ENCODE measurements at regions not wholly inside any gene's neighbourhood (a gene's known extent, or its start where the extent isn't known, plus 50 kb on each side); places are given as distances from the start of the nearest gene placed in this dataset.
A peak's percentile ranks its signal among the peaks of the same experiment; 100 is the strongest.

GRCh38 chr6:56767892-56768531 lies 125.3 kb upstream of the DST start:
- SMC1A ChIA-PET (ENCODE audit: uncharacterized antibody, unreplicated experiment): interaction anchor here (0.7 to 20.4 kb wide), 21 partner anchors 9 to 173 kb away, joined by 3 to 396 read pairs (median 7); no protein-coding TSS in a partner anchor
- no peak overlapping the region for H2AFZ ChIP-seq (ENCODE audit: control insufficient read depth, low read depth, low read length)
- no TSS peak for BruUV-seq (replicated peaks)
- H3K4me1 ChIP-seq (ENCODE audit: control insufficient read depth, insufficient read depth, low read length): peaks cover 76% of the 10 kb centered on the region
- no peak for DNase-seq (ENCODE audit: low read depth, low spot score)
- H3K4me3 ChIP-seq: peak overlapping the region; percentile 31; the same call in 1 of the 2 replicates
- WGBS (ENCODE audit: insufficient coverage, insufficient replicate concordance, low lambda C conversion rate, missing lambda C conversion rate): 5% methylated on average over 4 of the region's 4 CpGs
- FAIRE-seq: no peak
- POLR2A ChIA-PET: interaction anchor here (0.7 to 2.9 kb wide), 6 partner anchors 27 to 83 kb away, joined by 3 to 20 read pairs (median 6); no protein-coding TSS in a partner anchor
- H3K27ac ChIP-seq (ENCODE audit: control insufficient read depth, insufficient read depth): peak overlapping the region; percentile 85
- no peaks in the 10 kb centered on the region for H3K9me3 ChIP-seq (replicated peaks; ENCODE audit: control insufficient read depth, insufficient read depth, low read length)
- H3K4me2 ChIP-seq (ENCODE audit: control insufficient read depth, insufficient read depth): peak overlapping the region; percentile 80
- RAD21 ChIA-PET (ENCODE audit: unreplicated experiment): interaction anchor here (0.5 to 15.3 kb wide), 22 partner anchors 10 to 226 kb away, joined by 3 to 450 read pairs (median 9); no protein-coding TSS in a partner anchor
- peak overlapping the region; percentile 28 for H3K9ac ChIP-seq (ENCODE audit: control insufficient read depth, insufficient read depth, low read length)
- H3K79me2 ChIP-seq (ENCODE audit: control insufficient read depth, insufficient read depth, low read length): peaks cover 83% of the 10 kb centered on the region
- H3K36me3 ChIP-seq (ENCODE audit: control insufficient read depth in 2 of 2, insufficient read depth in 2 of 2, low read length in 1 of 2): no peaks in the 10 kb centered on the region; a peak in 1 of 4 replicates
- in situ Hi-C loops (cut with MboI) (loop anchor here (5.0 kb wide), 1 partner anchor 74 kb away; no protein-coding TSS in a partner anchor), intact Hi-C loops (cut with micrococcal nuclease; ENCODE audit: unreplicated experiment) (loop anchor here (2.0 to 10.0 kb wide), 4 partner anchors 27 to 187 kb away; partner anchors contain the start of gene BEND6)
- CTCF ChIA-PET: interaction anchor here (0.5 to 19.5 kb wide), 27 partner anchors 10 to 297 kb away, joined by 3 to 494 read pairs (median 3); partner anchors contain the start of gene DST
- H3K27me3 ChIP-seq (replicated peaks in 1 of 2; ENCODE audit: control insufficient read depth in 2 of 2, insufficient read depth in 2 of 2, low read length in 1 of 2): no peaks in the 10 kb centered on the region
- ATAC-seq: peak; percentile 22
- H4K20me1 ChIP-seq (ENCODE audit: control insufficient read depth, insufficient read depth): no peaks in the 10 kb centered on the region
- TF ChIP-seq TBL1XR1 (IDR thresholded peaks at IDR 0.05; ENCODE audit: low read depth, low read length) (0 out of 2 replicates have a peak, but pooled peaks have one; percentile 29), RAD21 (IDR thresholded peaks at IDR 0.05; ENCODE audit: insufficient read depth, low read depth, low read length) (peak; percentile 55), E4F1 (IDR thresholded peaks at IDR 0.05; ENCODE audit: borderline replicate concordance, partially characterized antibody) (no peak), ZSCAN29 (IDR thresholded peaks at IDR 0.05) (no peak), ATF2 (IDR thresholded peaks at IDR 0.05; ENCODE audit: low read length) (peak; percentile 45; the same call in 1 of the 2 replicates), MEF2A (IDR thresholded peaks at IDR 0.05; ENCODE audit: insufficient read depth, low read depth, low read length) (peak; percentile 77), RUNX3 (IDR thresholded peaks at IDR 0.05; ENCODE audit: low read length) (peak; percentile 77), CTCF (IDR thresholded peaks at IDR 0.05 in 2 of 3, conservative IDR thresholded peaks at IDR 0.05 in 1 of 3; ENCODE audit: control insufficient read depth in 2 of 3, extremely low read depth in 1 of 3, insufficient read depth in 1 of 3, low read depth in 3 of 3, low read length in 3 of 3) (peak in 2 of 3 experiments; percentile 36; a peak in 2 of 6 replicates), E2F4 (IDR thresholded peaks at IDR 0.05; ENCODE audit: low read depth, low read length) (no peak), FOXM1 (IDR thresholded peaks at IDR 0.05; ENCODE audit: low read depth, low read length) (peak; percentile 21; the same call in 1 of the 2 replicates), EED (IDR thresholded peaks at IDR 0.05; ENCODE audit: low read depth) (no peak), NFIC (IDR thresholded peaks at IDR 0.05; ENCODE audit: low read depth, low read length) (peak; percentile 23; the same call in 1 of the 2 replicates), GATAD2B (conservative IDR thresholded peaks at IDR 0.05; ENCODE audit: low read depth) (no peak), KAT2A (conservative IDR thresholded peaks at IDR 0.05; ENCODE audit: control insufficient read depth, low read depth, low read length) (no peak), MEF2B (IDR thresholded peaks at IDR 0.05; ENCODE audit: partially characterized antibody, poor library complexity, severe bottlenecking) (peak; percentile 22)
